SK-N-MC (cell line): ENCODE measurements at regions not wholly inside any gene's neighbourhood (a gene's known extent, or its start where the extent isn't known, plus 50 kb on each side); places are given as distances from the start of the nearest gene placed in this dataset.

Experiments used
- EZH2 ChIP-seq: fragments of 200-600 bp; sonication (generic); IDR thresholded peaks from one replicate; pipeline ENCODE4 v1.6.1; 2017; ENCODE audit warnings: antibody characterized with exemption
- FOXP2 ChIP-seq: optimal IDR thresholded peaks from 2 replicates; pipeline ENCODE3; 2011; ENCODE audit warnings: mild to moderate bottlenecking, moderate library complexity; ENCODE audit not compliant: insufficient read depth; ENCODE audit errors: extremely low read length, control extremely low read depth
- POLR2AphosphoS5 ChIP-seq: IDR thresholded peaks from 2 replicates; pipeline ENCODE4 v1.6.1; 2012; ENCODE audit warnings: mild to moderate bottlenecking, low read depth, low read length, borderline replicate concordance

GRCh38 chr4:1511441-1512041 lies 105.3 kb upstream of the NKX1-1 start:
- no peak for TF ChIP-seq POLR2AphosphoS5
- no peak for TF ChIP-seq EZH2
- TF ChIP-seq FOXP2, result no peak
